ENCODE measurements at regions not wholly inside any gene's neighbourhood (a gene's known extent, or its start where the extent isn't known, plus 50 kb on each side); places are given as distances from the start of the nearest gene placed in this dataset.

DNA sequence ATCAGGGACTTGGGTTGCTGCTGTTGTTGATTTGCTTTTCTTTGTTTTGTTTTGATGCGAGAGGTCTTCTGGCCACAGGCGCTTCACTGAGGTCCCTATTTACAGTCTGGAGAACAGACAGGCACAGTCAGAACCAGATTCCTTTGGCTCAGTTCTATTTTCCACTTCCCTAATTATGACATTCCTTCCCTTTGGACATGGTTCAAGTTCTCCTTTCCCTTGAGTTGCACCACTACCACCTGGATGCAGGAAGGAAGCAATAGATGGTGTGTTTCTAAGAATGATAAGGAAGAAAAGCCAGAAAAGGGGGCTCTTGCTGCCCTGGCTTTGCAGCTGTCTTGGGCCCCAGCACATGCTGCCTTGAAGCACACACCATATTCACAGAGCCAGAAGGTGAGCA, 160.6 kb downstream of the MAF start:
- no peak overlapping the region for H3K4me3 Mint-ChIP-seq
- H3K4me1 Mint-ChIP-seq = no peaks in the 10 kb centered on the region
- no peak overlapping the region for H3K27ac Mint-ChIP-seq
- H3K36me3 Mint-ChIP-seq = no peaks in the 10 kb centered on the region
- peaks cover 12% of the 10 kb centered on the region for H3K27me3 Mint-ChIP-seq
- H3K9me3 Mint-ChIP-seq = peaks cover 0 to 4% (median 0%) of the 10 kb centered on the region in 3 donors

DNA sequence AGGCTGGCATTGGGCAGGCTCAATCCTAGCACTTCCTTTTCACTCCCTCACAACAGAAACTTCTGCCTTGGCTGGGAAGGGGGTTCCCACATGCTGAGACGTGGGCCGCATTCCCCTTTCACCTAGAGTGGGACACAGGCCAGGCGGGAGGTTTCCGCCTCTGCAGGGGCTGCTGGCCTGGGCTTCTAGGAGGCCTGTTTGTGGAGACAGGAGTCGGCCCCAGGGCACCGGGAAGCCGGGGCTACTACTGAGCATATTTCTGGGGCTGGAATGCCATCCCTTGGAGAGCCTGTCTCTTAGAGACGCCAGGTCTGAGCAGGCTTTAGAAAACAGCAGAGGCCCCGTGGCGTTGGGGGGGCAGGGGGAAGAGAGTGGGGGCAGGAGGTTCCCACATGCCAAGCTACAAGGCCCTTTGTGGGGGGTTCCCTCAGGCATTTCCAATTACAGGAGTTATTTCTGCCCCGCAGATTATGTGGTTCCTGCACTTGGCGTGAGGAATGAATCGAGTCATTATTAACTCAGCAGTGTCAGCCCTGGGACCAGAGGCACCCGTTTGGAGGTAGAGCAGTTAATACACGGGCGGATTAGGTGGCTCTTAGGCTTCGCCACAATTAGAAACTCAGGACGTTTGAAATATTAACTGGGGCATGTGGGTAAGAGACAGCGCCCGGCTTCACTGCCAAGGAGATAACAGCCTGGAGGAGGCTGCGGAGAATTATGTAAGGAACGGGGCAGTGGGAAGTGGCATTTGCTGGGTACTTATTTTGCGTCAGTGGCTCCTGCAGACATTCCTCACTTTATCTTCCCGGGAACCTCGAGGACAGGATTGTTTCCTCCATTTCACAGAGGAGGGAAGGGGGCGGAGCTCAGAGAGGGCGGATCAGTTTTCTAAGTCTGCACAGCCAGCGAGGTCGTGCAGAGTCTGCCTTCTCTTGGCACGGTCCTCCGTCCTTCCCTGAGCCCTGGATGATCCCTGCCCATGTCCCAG, 162.5 kb downstream of the MAF start:
- Mint-ChIP-seq H3K4me3 (no peak overlapping the region), H3K27ac (no peak overlapping the region), H3K36me3 (no peaks in the 10 kb centered on the region), H3K9me3 (peaks cover 0 to 4% (median 0%) of the 10 kb centered on the region in 3 donors), H3K27me3 (peaks cover 12% of the 10 kb centered on the region), H3K4me1 (no peaks in the 10 kb centered on the region)

DNA sequence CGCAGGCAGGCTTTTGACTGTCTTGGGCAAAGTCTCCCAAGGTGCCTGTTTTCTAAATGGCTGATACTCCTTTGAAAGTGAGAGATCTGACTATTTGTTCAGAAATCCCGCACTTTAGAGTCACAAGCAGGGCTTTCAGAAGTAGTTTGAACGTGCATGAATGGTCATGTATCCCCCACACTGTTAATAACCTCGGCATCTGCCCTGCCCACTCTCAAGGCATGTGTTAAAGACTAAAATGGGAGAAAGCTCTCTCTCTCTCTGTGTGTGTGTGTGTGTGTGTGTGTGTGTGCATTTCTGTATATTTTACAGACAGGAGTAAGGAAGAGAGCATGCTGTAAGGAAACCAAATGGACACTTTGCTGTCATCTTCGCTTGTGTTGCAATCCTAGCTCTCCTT, 163.7 kb downstream of the MAF start:
- no peaks in the 10 kb centered on the region for H3K4me1 Mint-ChIP-seq
- no peaks in the 10 kb centered on the region for H3K36me3 Mint-ChIP-seq
- H3K27ac Mint-ChIP-seq = no peak overlapping the region
- no peak overlapping the region for H3K4me3 Mint-ChIP-seq
- peaks cover 0 to 4% (median 2%) of the 10 kb centered on the region in 3 donors for H3K9me3 Mint-ChIP-seq
- H3K27me3 Mint-ChIP-seq = peaks cover 9% of the 10 kb centered on the region

DNA sequence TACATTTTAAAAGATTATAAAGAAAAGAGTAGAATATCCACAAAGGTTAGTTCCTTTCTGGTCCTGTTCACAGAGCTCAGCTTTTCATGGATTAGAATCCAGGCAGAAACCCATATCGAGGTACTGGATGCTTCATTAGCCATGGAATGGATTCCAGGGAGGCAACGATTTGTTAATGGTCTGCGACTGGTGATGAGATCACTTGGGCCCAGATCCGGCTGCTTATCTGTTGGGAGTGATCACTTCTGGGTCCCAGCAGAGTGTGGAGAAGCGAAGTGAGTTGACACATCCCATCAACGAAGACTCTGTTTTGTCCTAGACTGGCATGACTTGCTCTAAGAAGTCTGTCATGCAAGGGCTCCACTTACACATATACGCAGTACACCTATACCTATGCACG, 165.8 kb downstream of the MAF start:
- no peak overlapping the region for H3K27ac Mint-ChIP-seq
- peaks cover 0 to 4% (median 2%) of the 10 kb centered on the region in 3 donors for H3K9me3 Mint-ChIP-seq
- peaks cover 8% of the 10 kb centered on the region for H3K27me3 Mint-ChIP-seq
- no peaks in the 10 kb centered on the region for H3K4me1 Mint-ChIP-seq
- H3K36me3 Mint-ChIP-seq = no peaks in the 10 kb centered on the region
- no peak overlapping the region for H3K4me3 Mint-ChIP-seq

DNA sequence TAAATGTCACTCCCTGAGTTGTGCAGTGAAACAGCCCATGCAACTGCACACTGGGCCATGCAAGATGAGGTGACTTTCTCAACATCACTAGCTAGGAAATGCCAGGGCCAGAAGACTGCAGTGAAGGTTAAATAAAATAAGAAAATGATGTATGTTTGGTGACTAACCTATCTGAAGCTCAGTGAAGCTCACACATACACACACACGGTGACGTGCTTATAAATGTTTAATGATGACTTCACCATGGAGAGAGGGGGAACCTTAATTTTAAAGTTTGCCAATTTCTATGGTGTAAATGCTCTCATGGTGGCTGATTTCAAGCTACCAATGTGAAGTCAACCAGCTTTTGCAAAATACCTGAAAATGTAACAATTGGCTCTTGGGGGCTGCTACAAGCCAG, 166.4 kb downstream of the MAF start:
- Mint-ChIP-seq H3K36me3 (no peaks in the 10 kb centered on the region), H3K9me3 (peaks cover 0 to 4% (median 2%) of the 10 kb centered on the region in 3 donors), H3K27me3 (peaks cover 4% of the 10 kb centered on the region), H3K4me1 (no peaks in the 10 kb centered on the region), H3K4me3 (no peak overlapping the region), H3K27ac (no peak overlapping the region)

DNA sequence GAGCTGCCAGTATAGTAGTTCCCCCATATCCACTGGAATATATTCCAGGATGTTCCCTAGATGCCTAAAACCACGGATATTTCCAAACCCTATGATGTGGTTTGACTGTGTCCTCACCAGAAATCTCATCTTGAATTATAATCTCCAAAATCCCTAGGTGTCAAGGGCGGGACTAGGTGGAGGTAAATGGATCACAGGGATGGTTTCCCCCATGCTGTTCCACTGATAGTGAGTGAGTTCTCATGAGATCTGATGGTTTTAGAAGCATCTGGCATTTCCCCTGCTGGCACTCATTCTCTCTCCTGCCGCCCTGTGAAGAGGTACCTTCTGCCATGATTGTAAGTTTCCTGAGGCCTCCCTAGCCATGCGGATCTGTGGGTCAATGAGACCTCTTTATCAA, 168.6 kb downstream of the MAF start:
- H3K4me3 Mint-ChIP-seq = no peak overlapping the region
- no peaks in the 10 kb centered on the region for H3K36me3 Mint-ChIP-seq
- H3K27ac Mint-ChIP-seq = no peak overlapping the region
- peaks cover 5% of the 10 kb centered on the region for H3K27me3 Mint-ChIP-seq
- H3K9me3 Mint-ChIP-seq = peaks cover 0 to 4% (median 2%) of the 10 kb centered on the region in 3 donors
- no peaks in the 10 kb centered on the region for H3K4me1 Mint-ChIP-seq

DNA sequence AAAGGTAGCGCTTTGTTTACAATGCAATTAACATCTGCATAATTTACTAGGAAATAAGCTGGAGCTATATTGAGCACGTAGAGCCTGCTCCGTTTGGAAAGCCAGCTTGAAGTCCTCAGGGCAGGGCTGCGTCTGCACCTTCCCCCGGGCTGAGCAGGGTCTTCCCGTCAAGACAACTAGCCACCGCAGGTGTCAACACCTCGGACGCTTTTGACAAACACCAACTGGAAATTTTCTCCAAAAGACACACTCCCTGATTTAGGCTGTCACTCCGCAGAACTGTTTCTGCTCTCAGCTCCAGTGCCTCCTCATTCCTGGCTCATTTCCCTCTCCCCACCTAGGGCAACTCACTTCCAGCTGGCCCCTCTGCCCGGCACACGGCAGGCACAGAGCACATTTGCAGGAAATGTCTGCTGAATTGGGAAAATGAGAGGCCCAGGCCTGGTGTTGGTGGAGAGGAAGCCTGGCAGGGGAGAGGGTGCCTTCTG, 170.3 kb downstream of the MAF start:
- H3K9me3 Mint-ChIP-seq = peaks cover 0 to 2% (median 0%) of the 10 kb centered on the region in 3 donors
- no peaks in the 10 kb centered on the region for H3K36me3 Mint-ChIP-seq
- peaks cover 5% of the 10 kb centered on the region for H3K27me3 Mint-ChIP-seq
- H3K4me1 Mint-ChIP-seq = no peaks in the 10 kb centered on the region
- no peak overlapping the region for H3K27ac Mint-ChIP-seq
- H3K4me3 Mint-ChIP-seq = no peak overlapping the region

DNA sequence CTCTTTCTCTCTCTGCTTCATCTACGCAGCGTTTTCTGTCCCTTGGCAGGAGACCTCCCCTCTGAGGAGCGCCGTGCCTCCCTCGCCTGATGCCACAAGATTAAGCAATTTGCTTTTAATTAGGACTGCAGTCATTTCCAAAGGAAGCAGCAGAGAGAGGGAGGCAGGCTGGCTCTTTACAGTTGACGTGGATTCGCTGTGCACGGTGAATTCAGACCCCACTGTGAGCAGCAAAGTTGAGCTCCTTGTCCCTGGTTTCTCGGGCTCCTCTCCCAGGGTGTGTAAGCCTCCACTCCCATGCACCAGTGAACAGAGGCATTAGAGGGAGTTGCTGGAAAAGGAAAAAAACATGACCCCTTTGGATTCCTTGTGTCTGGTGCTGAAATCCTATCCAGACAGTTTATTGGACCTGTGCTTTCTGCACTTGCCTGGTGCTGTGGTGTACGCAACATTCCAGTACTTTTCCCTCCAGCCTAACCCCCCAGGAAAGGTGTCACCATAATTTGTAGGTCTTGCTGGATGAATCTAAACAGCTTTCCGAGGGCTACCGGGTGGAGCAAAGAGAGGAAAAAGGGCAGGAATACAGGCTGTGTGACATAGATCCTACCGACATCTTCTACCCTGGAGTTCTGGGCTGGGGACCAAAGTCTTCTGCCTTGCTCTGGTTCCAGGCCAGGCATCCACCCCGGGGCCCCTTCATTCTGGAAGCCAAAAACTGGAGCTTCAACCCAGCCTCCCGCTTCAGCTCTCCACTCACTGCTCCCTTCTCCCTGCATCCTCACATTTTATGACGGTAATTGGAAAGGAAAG, 171.0 kb downstream of the MAF start:
- Mint-ChIP-seq H3K27ac (no peak overlapping the region), H3K4me3 (no peak overlapping the region), H3K36me3 (no peaks in the 10 kb centered on the region), H3K27me3 (peaks cover 5% of the 10 kb centered on the region), H3K9me3 (peaks cover 0 to 2% (median 0%) of the 10 kb centered on the region in 3 donors), H3K4me1 (no peaks in the 10 kb centered on the region)

DNA sequence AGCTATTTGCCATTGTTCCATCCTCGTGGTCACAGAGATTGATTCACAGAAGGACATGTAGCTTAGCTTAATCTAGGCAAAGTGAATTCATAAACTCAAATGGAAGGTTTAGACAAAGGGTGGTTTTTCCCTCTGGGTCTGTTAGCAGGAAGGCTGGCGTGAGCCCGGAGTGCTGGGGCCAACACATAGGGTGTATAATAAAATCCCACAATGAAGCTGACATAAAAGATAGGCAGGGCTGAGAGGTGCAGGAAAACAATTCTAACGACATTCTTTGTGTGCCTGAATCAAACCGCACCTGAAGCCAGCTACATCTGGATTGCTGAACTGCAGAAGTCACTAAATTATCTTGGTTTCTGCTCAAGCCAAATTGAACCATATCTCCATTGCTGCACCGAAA, 173.9 kb downstream of the MAF start:
- Mint-ChIP-seq H3K27ac (no peak overlapping the region), H3K4me1 (no peaks in the 10 kb centered on the region), H3K9me3 (no peaks in the 10 kb centered on the region), H3K4me3 (no peak overlapping the region), H3K36me3 (no peaks in the 10 kb centered on the region), H3K27me3 (peaks cover 9% of the 10 kb centered on the region)

DNA sequence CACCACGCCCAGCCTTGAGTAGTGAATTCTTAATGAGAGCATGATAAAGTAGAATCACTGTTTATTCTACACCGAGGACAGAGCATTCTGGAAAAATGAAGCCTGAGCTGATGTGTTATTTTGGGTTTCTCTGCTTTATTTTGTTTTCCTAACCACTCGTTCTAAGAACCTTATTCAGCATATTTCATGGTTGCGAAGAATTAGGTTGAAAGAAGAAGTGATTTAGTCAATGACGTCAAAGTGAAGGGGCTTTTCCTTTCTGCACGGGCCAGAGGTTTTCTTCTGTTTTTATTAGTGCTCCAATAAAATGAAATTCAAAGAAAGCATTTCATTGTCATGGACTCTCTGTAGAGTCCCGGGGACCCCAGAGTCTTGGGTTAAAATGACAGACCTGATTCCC, 178.5 kb downstream of the MAF start:
- Mint-ChIP-seq H3K4me1 (peaks cover 0 to 2% (median 0%) of the 10 kb centered on the region in 3 donors), H3K27me3 (peaks cover 19% of the 10 kb centered on the region), H3K27ac (peak overlapping the region in 1 of 3 donors; percentile 47), H3K36me3 (no peaks in the 10 kb centered on the region), H3K9me3 (no peaks in the 10 kb centered on the region), H3K4me3 (peak overlapping the region in 1 of 4 donors; percentile 10)

DNA sequence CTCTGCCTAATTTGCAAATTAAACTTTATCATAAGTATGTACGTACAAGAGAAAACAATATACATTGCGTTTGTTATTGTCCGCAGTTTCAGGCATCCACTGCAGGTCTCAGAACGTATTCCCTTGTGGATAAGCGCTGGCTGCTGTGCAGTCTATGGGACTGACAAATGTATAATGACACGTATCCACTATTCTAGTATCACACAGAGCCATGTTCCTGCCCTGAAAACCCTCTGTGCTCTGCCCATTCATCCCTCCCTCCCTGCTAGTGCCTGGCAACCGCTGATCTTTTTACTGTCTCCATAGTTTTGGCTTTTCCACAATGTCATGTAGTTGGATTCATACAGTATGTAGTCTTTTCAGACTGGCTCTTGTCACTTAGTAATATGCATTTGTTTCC, 179.4 kb downstream of the MAF start:
- H3K4me3 Mint-ChIP-seq = no peak overlapping the region
- peaks cover 28% of the 10 kb centered on the region for H3K27me3 Mint-ChIP-seq
- no peaks in the 10 kb centered on the region for H3K36me3 Mint-ChIP-seq
- H3K4me1 Mint-ChIP-seq = peaks cover 2 to 4% (median 3%) of the 10 kb centered on the region in 3 donors
- H3K27ac Mint-ChIP-seq = no peak overlapping the region
- H3K9me3 Mint-ChIP-seq = no peaks in the 10 kb centered on the region

DNA sequence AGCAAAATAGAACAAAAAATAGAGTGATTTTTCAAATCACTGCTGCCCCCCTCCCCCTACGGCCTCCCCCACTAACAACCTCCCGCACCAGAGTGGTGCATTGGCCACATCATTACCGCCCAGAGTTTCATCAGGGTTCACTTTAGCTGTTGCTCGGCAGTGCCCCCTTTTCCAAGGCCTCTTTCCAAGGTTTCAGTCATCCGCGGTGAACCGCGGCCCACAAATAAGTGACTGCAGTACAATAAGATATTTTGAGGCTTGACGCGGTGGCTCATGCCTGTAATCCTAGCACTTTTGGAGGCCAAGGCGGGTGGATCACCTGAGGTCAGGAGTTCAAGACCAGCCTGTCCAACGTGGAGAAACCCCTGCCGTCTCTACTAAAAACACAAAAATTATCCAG, 180.0 kb downstream of the MAF start:
- Mint-ChIP-seq H3K4me1 (peaks cover 2 to 5% (median 4%) of the 10 kb centered on the region in 3 donors), H3K27ac (no peak overlapping the region), H3K27me3 (peaks cover 28% of the 10 kb centered on the region), H3K4me3 (no peak overlapping the region), H3K36me3 (no peaks in the 10 kb centered on the region), H3K9me3 (no peaks in the 10 kb centered on the region)

DNA sequence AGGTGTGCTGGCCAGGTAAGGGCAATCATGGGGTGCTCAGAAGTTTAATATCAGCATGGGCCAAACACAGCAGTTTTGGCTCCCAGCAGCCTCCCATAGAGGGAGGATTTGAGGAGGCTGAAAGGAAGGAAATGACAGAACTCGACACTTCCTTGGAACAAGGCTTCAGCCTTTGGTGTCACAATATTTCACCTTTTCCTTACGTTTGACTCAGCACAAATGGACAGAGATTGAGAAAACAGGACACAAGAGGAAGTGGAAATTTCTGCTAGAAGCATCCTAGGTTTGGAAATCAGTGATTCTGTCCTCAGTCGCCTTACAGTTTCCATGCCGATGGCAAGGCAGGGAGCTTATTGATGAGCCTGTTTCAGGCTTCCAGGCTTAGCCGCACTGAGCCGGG, 181.4 kb downstream of the MAF start:
- Mint-ChIP-seq H3K4me3 (no peak overlapping the region), H3K27me3 (peaks cover 28% of the 10 kb centered on the region), H3K9me3 (peaks cover 0 to 1% (median 0%) of the 10 kb centered on the region in 3 donors), H3K36me3 (peaks cover 1% of the 10 kb centered on the region), H3K27ac (no peak overlapping the region), H3K4me1 (peaks cover 3 to 5% (median 4%) of the 10 kb centered on the region in 3 donors)

DNA sequence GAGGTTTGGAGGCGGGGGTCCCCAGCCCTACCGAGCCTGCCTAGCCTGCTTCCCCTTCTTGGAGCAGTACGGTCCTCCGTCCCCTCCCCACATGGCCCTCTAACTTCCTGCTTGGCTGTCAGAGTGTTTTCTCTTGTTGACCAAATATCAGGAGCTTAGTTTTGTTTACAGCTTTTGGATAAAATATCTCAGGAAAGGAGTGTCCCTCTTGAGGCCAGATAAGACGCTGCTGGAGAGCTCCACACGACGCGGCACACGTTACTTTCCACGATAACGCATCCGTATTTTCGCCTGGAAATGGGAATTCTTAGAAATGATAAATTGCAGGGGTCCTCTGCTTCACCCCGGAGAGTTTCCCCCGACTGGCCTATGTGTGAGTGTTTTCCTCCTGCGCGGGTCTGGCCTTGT, 182.9 kb downstream of the MAF start:
- peaks cover 28% of the 10 kb centered on the region for H3K27me3 Mint-ChIP-seq
- H3K27ac Mint-ChIP-seq = no peak overlapping the region
- peaks cover 0 to 1% (median 0%) of the 10 kb centered on the region in 3 donors for H3K9me3 Mint-ChIP-seq
- peaks cover 1% of the 10 kb centered on the region for H3K36me3 Mint-ChIP-seq
- H3K4me1 Mint-ChIP-seq = peaks cover 3 to 5% (median 4%) of the 10 kb centered on the region in 3 donors
- peak overlapping the region in 1 of 4 donors; percentile 47 for H3K4me3 Mint-ChIP-seq

Measured in IgD-negative memory B cell (primary cell).